Activated B cell treated with CpG ODN at 0.5 μM for 24 hours (primary cell): ENCODE measurements at regions not wholly inside any gene's neighbourhood (a gene's known extent, or its start where the extent isn't known, plus 50 kb on each side); places are given as distances from the start of the nearest gene placed in this dataset.

Source experiments
- ATAC-seq: fragments of 200-7000 bp; cut with Tn5 transposase; one replicate; pipeline ENCODE4 v1.10.0; 2021; ENCODE audit warnings: low read depth, mild to moderate bottlenecking, moderate library complexity
- CTCF ChIA-PET: fragments of 350-600 bp; sonication (Branson Sonifier 250); formaldehyde crosslinking; loops from one replicate; lab custom pipeline; 2021; ENCODE audit warnings: antibody characterized with exemption; lab: Charles Lee
- POLR2A ChIA-PET: fragments of 350-600 bp; sonication (Branson Sonifier 250); formaldehyde crosslinking; loops from one replicate; lab custom pipeline; 2021; ENCODE audit warnings: antibody characterized with exemption; lab: Charles Lee
- DNase-seq: peaks from one replicate; pipeline ENCODE4 v3.0.0; 2022
- H3K27ac Mint-ChIP-seq: one replicate; pipeline ENCODE4 v1.8.0; 2020; ENCODE audit warnings: mixed read lengths
- H3K27me3 Mint-ChIP-seq: one replicate; pipeline ENCODE4 v1.8.0; 2021; ENCODE audit warnings: mixed read lengths
- H3K36me3 Mint-ChIP-seq: one replicate; pipeline ENCODE4 v1.8.0; 2021; ENCODE audit warnings: low read depth, mixed read lengths
- H3K4me1 Mint-ChIP-seq: one replicate; pipeline ENCODE4 v1.8.0; 2021; ENCODE audit warnings: mixed read lengths
- H3K4me3 Mint-ChIP-seq: one replicate; pipeline ENCODE4 v1.8.0; 2020; ENCODE audit warnings: mild to moderate bottlenecking, mixed read lengths
- H3K9me3 Mint-ChIP-seq: one replicate; pipeline ENCODE4 v1.8.0; 2020; ENCODE audit warnings: mixed read lengths
- CTCF ChIP-seq: fragments of 200-600 bp; IDR thresholded peaks from one replicate; pipeline ENCODE4 v1.8.0; 2022; ENCODE audit warnings: antibody characterized with exemption, mild to moderate bottlenecking
- intact Hi-C: fragments of 100-400 bp; cut with micrococcal nuclease; formaldehyde crosslinking; loops from one replicate; pipeline ENCODE4 v1.15.1; 2024

DNA sequence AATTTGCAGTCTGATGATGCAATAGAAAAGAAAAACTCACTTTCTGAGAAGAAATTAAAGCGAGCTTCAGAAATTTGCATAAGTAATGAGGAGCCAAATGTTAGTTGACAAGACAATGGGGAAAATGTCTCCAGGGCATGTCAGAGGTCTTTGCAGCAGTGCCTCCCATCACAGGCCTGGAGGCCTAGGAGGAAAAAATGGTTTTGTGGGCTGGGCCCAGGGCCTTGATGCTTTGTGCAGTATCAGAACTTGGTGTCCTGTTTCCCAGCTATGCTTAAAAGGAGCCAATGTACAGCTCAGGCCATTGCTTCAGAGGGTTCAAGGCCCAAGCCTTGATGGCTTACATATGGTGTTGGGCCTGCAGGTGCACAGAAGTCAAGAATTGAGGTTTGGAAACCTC is 298.4 kb downstream of the SMARCA2 start:
- no peak overlapping the region for H3K4me3 Mint-ChIP-seq
- H3K27me3 Mint-ChIP-seq: peaks cover 4% of the 10 kb centered on the region
- intact Hi-C loops: no loop called here
- DNase-seq (no peak), ATAC-seq (no peak)
- no peaks in the 10 kb centered on the region for H3K4me1 Mint-ChIP-seq
- peaks cover 42% of the 10 kb centered on the region for H3K9me3 Mint-ChIP-seq
- POLR2A ChIA-PET: no interaction called here
- TF ChIP-seq CTCF: no peak
- CTCF ChIA-PET: no interaction called here
- no peak overlapping the region for H3K27ac Mint-ChIP-seq
- peaks cover 3% of the 10 kb centered on the region for H3K36me3 Mint-ChIP-seq

DNA sequence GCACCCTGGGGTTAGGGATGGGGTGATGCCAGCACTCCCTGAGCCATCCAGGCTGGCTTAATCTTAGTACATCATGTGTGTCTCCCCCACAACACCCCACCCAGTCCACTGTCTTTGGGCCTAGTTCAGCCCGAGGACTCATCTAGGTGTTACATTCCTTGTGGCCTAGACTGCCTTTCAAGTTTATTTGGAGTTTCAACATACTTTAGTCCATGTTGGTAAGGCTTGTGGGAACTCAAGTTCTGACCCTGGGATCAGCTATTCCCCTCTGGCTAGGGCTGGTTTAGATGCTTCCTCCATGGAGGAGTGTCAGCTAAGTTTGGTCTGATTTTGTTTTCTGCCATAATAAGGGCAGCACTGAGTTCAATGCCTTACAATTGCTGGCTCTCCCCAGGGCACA is 302.4 kb downstream of the SMARCA2 start:
- POLR2A ChIA-PET: no interaction called here

GRCh38 chr9:2319421-2319820 is 302.2 kb upstream of the VLDLR start:
- intact Hi-C loops: no loop called here

More for the DNA sequence above, 302.4 kb downstream of the SMARCA2 start:
- no peak for TF ChIP-seq CTCF
- Mint-ChIP-seq H3K4me3 (no peak overlapping the region), H3K27ac (no peak overlapping the region), H3K27me3 (peaks cover 3% of the 10 kb centered on the region), H3K4me1 (no peaks in the 10 kb centered on the region), H3K36me3 (peaks cover 3% of the 10 kb centered on the region), H3K9me3 (peaks cover 19% of the 10 kb centered on the region)
- DNase-seq (no peak), ATAC-seq (no peak)
- CTCF ChIA-PET: no interaction called here
- intact Hi-C loops: no loop called here

GRCh38 chr9:2320114-2320513 is 301.5 kb upstream of the VLDLR start:
- Mint-ChIP-seq H3K4me1 (no peaks in the 10 kb centered on the region), H3K36me3 (no peaks in the 10 kb centered on the region), H3K27me3 (peaks cover 3% of the 10 kb centered on the region), H3K9me3 (peaks cover 8% of the 10 kb centered on the region), H3K27ac (no peak overlapping the region), H3K4me3 (no peak overlapping the region)
- POLR2A ChIA-PET: no interaction called here
- CTCF ChIA-PET: no interaction called here
- no peak for TF ChIP-seq CTCF
- intact Hi-C loops: no loop called here
- DNase-seq (no peak), ATAC-seq (no peak)

More at GRCh38 chr9:2319421-2319820, 302.2 kb upstream of the VLDLR start:
- no peak for ATAC-seq
- Mint-ChIP-seq H3K9me3 (peaks cover 13% of the 10 kb centered on the region), H3K27ac (no peak overlapping the region), H3K27me3 (peaks cover 3% of the 10 kb centered on the region), H3K4me3 (no peak overlapping the region), H3K4me1 (no peaks in the 10 kb centered on the region), H3K36me3 (no peaks in the 10 kb centered on the region)
- DNase-seq: no peak
- TF ChIP-seq CTCF: no peak
- CTCF ChIA-PET: no interaction called here
- POLR2A ChIA-PET: no interaction called here

DNA sequence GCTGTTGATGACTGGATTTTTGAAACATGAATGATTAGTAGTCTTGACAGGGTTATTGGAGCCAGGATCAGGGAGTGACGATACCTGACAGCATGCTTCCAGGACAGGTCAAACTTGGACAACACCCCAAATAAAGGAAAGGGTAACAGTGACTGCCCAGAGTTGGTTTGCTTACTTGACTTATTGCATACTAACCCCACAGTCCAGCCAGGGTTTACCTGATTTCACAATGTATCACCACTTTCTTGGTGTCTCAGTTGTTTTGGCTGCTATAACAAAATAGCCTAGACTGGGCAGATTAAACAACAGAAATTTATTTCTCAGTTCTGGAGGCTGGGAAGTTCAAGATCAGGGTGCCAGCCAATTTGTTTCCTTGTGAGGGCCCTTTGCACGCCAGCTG is 301.0 kb upstream of the VLDLR start:
- CTCF ChIA-PET: no interaction called here
- ATAC-seq (no peak), DNase-seq (no peak)
- H3K36me3 Mint-ChIP-seq: no peaks in the 10 kb centered on the region
- H3K4me1 Mint-ChIP-seq: no peaks in the 10 kb centered on the region
- H3K27ac Mint-ChIP-seq: no peak overlapping the region
- H3K27me3 Mint-ChIP-seq: peaks cover 3% of the 10 kb centered on the region
- H3K4me3 Mint-ChIP-seq: no peak overlapping the region
- no peak for TF ChIP-seq CTCF
- H3K9me3 Mint-ChIP-seq: peaks cover 2% of the 10 kb centered on the region
- POLR2A ChIA-PET: no interaction called here
- intact Hi-C loops: no loop called here
